ENCODE measurements at regions not wholly inside any gene's neighbourhood (a gene's known extent, or its start where the extent isn't known, plus 50 kb on each side); places are given as distances from the start of the nearest gene placed in this dataset.
A peak's percentile ranks its signal among the peaks of the same experiment; 100 is the strongest.
"Not testable (repeated sequence)": the region's sequence is repeated elsewhere in the genome, so short reads cannot be mapped to it uniquely, and the experiment has no call there.

DNA sequence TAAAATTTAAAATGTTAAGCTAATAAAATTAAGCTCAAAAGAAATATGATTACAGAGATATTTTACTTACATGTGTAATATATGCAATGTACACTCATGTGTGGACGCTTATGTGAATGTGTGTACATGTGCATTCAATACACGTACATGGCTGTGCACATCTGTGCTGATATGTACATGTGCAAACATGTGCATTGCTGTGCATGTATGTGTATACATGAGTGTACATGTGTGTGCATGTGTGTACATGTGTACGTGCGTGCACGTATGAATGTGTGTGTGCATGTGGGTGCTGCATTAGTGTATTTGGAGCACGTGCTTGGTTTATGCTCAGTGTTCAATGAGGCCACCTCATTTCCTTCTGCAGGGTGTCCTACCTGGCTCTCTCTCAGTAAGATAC is 88.2 kb upstream of the TMEM18 start:
- FAIRE-seq = no peak
- DNase-seq (ENCODE audit: insufficient read length, low spot score) = no peak

GRCh38 chr2:763766-764525 is 86.7 kb upstream of the TMEM18 start:
- FAIRE-seq = no peak

DNA sequence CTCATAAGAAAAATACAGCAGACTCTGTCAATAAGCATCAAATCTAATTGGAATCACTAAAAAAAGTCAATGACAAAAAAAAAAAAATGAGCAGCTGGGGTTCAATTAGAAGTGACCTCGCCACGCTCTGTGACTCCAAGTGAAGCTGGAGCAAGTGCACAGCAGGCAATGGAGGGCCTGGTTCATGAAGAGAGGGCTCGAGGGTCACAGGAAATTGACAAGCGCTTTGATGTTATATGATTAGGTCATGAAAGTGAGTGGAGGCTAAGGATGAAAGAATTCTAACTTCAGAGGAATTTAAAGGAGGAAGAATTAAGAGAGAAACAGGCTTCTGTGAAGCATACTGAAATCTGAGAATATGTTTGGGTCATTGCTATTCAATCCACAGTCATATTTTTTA is 85.4 kb upstream of the TMEM18 start:
- DNase-seq (ENCODE audit: insufficient read length, low spot score) = no peak
- no peak for FAIRE-seq

More at GRCh38 chr2:763766-764525, 86.7 kb upstream of the TMEM18 start:
- no peak for DNase-seq (ENCODE audit: insufficient read length, low spot score)

DNA sequence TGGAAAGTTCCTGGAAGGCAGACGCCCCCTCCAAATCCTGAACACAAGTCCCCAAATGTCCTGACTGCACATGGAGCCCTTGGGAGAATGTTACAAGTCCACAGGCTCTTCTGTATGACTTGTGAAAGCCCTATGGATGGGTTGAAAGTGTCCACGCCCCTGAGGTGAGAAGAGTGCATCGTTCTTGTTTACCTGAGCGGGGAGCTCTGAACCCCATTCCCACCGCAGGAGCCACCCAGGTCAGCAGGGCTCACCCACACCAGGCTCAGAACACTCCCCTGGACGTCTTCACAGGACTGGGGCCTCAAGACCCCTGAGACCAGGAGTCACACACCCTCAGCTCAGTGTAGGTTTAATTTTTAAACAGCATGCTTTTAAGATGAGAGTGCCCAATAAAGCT is 84.2 kb upstream of the TMEM18 start:
- FAIRE-seq = no peak

DNA sequence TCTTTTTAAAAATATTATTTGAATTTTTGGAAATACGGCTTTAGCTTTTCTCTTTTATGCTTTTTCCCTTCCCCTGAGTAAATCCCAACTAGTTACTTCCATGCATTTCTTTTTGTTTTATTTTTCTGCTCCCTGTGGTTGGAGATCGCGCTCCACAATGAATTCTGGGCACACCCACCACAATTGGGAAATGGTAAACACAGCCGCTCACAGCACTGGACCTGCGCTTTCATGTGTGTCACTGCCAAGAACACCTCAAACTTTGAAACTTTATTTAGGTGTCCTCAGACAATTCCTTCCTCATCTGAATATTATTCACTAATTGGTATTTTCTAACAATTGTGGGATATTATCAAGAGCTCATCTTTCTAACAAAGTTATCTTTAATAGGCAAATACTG is 82.8 kb upstream of the TMEM18 start:
- no peak for DNase-seq (ENCODE audit: insufficient read length, low spot score)
- FAIRE-seq = no peak

More for the DNA sequence above, 84.2 kb upstream of the TMEM18 start:
- no peak for DNase-seq (ENCODE audit: insufficient read length, low spot score)

DNA sequence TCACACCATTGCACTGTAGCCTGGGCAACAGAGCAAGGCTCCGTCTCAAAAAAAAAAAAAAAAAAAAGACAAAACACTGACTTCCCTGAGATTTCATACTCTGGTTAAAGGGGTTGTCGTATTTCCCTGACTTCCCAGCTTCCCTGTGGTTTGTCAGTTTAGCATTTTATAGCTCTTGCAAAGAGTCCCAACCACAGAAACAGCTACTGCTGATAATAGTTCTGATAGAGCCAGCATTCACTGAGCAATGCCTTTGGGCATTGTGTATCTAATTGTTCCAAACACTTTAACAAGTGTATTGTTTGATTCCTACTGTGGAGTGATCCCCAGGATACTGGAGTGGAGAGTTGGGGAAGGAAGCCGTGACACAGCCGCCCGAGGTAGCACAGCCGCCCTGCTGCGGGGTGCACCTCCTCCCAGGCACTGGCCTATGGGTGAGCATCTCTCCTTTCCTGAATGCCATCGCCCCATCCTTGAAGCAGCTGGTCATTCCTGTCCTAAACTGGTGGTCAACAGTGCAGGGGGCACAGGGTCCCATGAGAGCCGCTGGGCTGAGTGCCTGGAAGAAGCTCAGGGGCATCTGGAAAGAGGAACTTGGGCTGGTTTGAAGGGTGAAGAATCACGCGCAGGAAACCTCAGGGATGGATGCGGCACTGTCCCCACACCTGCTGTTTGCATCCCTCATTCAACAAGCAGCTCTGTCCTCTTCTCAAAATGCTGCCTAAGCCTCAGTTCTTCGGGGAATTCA is 81.0 kb upstream of the TMEM18 start:
- no peak for DNase-seq (ENCODE audit: insufficient read length, low spot score)
- FAIRE-seq = no peak

DNA sequence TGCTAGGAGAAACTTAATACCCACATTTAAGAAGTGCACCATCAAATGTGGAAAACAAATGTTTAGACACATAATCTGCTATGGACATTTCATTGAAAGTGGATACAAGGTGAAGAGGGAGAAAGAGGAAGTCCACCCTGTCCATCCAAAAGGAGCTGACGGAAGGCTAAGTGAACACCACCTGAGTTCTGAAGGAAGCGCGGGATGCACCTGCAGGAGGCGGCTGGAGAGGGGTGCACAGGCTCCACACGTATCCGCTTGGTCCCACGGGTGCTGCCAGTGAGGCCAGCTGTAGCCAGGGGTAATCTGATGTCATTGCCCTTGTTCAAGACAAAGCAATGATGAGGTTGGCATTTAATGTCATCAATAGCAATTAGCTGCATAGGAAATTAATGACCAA is 75.9 kb upstream of the TMEM18 start:
- FAIRE-seq = no peak

DNA sequence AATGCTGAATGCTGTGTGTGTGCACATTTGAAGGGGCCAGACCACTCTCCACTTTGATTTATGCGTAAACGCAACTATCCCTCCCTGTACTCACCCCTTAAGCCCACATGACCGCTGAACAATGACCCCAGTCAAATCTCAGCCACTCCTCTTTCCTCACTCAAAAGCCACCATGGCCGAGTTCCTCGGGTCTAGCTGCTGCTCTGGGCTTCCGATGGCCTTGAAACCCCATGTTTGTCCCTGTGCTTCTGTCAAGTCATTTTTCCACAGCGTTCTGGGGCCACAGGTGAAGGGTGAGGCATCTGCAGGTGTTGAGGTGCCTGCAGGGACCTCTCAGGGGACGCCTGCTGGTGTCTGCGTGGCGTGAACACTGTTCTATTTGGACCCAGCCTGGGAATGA is 74.3 kb upstream of the TMEM18 start:
- FAIRE-seq (no peak), DNase-seq (ENCODE audit: insufficient read length, low spot score) (no peak)

More for the DNA sequence above, 75.9 kb upstream of the TMEM18 start:
- no peak for DNase-seq (ENCODE audit: insufficient read length, low spot score)

- no peak for FAIRE-seq
Observed at GRCh38 chr2:750628-751027, 73.4 kb upstream of the TMEM18 start.

GRCh38 chr2:747762-748351 is 70.7 kb upstream of the TMEM18 start:
- FAIRE-seq (no peak), DNase-seq (ENCODE audit: insufficient read length, low spot score) (no peak)

More at GRCh38 chr2:750628-751027, 73.4 kb upstream of the TMEM18 start:
- no peak for DNase-seq (ENCODE audit: insufficient read length, low spot score)

DNA sequence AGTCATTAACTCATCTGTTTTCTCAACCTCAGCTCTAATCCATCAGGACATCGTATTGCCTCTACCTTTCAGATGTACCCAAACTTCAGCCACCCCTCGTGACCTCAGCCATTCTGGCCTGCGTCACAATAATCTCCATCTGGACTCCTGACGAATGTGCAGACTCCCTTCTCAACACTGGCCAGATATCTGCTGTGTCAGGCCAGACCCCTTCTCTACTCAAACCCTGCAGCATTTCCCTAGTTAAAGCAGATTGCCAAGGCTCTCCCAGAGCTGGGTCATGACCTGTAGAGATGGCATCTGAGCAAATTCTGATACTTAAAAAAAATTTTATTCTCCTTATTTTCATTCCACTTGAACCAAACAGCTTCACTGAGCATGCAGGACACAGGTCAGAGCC is 69.5 kb upstream of the TMEM18 start:
- DNase-seq (ENCODE audit: insufficient read length, low spot score) = no peak
- no peak for FAIRE-seq

DNA sequence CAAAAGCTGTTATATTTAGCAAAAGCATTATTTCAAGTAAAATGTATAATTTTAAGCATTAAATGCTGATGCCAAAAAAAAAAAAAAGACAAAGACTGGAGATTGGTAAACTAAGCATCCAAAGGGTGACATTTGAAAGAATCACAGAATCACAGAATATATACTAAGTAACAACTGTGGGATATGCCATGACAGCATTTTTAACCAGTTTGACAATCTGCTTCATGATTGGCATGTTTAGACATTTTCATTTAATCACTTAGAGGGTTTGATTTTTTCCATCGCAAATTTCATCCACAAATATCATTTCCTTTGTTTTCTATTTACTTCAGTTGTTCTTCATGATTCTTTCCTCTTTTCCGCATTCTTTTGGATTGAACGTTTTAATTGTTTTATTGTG is 66.9 kb upstream of the TMEM18 start:
- DNase-seq (ENCODE audit: insufficient read length, low spot score) (no peak), FAIRE-seq (no peak)

GRCh38 chr2:742221-742620 is 65.0 kb upstream of the TMEM18 start:
- FAIRE-seq (no peak), DNase-seq (ENCODE audit: insufficient read length, low spot score) (no peak)

GRCh38 chr2:741195-741496 is 63.9 kb upstream of the TMEM18 start:
- no peak for FAIRE-seq
- no peak for DNase-seq (ENCODE audit: insufficient read length, low spot score)

DNA sequence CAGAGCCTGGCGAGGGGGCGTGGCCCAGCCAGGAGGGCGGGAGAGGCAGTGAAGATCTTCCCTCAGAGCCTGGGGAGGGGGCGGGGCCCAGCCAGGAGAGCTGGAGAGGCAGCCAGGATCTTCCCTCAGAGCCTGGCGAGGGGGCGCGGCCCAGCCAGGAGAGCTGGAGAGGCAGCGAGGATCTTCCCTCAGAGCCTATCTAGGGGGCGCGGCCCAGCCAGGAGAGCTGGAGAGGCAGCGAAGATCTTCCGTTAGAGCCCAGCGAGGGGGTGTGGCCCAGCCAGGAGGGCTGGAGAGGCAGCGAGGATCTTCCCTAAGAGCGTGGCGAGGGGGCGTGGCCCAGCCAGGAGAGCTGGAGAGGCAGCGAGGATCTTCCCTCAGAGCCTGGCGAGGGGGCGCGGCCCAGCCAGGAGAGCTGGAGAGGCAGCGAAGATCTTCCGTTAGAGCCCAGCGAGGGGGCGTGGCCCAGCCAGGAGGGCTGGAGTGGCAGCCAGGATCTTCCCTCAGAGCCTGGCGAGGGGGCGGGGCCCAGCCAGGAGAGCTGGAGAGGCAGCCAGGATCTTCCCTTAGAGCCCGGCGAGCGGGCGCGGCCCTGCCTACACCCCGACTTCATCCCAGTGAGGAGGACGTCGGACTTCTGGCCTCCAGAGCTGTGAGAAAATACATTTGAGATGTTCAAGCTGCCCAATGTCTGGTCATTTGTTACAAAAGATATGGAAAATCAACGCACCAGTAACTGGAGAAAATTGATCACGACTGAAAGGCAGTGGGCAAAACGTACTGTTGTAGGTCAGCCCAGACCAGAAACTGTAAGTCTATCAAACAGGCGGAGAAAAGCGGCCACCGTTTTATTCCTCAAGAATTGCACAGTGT is 63.4 kb upstream of the TMEM18 start:
- peak; percentile 59 for DNase-seq (ENCODE audit: insufficient read length, low spot score)
- peak; percentile 99 for FAIRE-seq

DNA sequence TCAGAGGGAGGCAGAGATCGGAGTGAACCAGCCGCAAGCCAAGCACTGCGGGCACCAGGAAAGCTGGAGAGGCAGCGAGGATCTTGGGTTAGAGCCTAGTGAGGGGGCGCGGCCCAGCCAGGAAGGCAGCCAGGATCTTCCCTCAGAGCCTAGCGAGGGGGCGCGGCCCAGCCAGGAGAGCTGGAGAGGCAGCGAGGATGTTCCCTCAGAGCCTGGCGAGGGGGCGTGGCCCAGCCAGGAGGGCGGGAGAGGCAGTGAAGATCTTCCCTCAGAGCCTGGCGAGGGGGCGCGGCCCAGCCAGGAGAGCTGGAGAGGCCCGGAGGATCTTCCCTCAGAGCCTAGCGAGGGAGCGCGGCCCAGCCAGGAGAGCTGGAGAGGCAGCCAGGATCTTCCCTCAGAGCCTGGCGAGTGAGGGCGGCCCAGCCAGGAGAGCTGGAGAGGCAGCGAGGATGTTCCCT is 62.7 kb upstream of the TMEM18 start:
- DNase-seq (ENCODE audit: insufficient read length, low spot score) = peak; percentile 32
- FAIRE-seq = not testable (repeated sequence)

DNA sequence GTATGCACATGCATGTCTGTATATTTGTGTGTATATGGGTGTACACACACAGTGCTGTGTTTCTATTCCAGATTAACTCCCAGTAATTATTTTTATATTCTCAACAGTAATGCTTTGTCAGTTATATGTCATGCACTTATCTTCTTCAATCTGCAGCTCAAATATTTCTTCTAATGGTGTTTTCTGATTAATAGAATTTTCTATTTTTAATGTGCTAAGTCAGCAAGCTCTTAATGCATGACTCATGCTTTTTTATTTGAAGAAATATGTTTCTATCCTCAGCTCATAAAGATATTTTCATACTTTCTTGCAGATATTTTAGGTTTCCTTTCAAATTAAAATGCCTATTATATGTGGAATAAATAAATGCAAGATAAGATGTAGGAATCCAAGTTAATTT is 59.7 kb upstream of the TMEM18 start:
- no peak for DNase-seq (ENCODE audit: insufficient read length, low spot score)
- no peak for FAIRE-seq

GRCh38 chr2:735670-736218 is 58.5 kb upstream of the TMEM18 start:
- FAIRE-seq (no peak), DNase-seq (ENCODE audit: insufficient read length, low spot score) (no peak)

DNA sequence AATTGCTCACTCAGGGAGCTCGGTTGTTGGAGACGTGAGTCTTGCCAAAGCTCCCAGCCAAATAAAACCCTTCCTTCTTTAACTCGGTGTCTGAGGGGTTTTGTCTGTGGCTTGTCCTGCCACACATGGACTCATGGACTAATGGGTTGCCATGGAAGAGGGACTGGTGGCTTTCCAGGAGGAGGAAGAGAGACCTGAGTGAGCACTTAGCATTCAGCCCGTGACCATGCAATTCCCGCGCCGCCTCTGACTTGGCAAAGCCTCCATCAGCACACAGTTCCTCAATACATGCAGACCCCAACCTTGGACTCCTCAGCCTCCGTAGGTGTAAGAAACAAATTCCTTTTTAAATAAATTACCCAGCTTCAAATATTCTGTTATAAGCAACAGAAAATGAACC is 57.3 kb upstream of the TMEM18 start:
- DNase-seq (ENCODE audit: insufficient read length, low spot score) = no peak
- FAIRE-seq = no peak

DNA sequence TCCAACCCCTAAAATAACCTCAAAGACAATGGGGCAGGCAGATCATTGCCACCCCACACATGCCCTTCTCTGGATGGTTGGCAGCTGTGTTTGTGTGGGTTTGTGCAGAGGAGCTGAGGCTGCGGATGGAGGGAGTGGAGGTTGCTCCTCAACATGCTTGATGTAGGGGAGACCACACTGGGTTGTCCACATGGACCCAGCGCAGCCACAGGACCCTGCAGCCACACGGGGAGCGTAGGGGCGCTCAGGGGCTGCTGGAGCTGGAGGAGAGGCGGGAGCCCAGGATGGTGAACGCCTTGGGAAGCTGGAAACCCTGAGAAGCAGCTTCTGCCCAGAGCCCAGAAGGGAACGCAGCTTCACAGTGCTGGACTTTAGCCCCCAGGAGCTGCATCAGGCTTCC is 56.3 kb upstream of the TMEM18 start:
- no peak for DNase-seq (ENCODE audit: insufficient read length, low spot score)
- FAIRE-seq = no peak

- DNase-seq (ENCODE audit: insufficient read length, low spot score) = no peak
Observed at GRCh38 chr2:733001-733400, 55.8 kb upstream of the TMEM18 start.

More at GRCh38 chr2:733001-733400, 55.8 kb upstream of the TMEM18 start:
- FAIRE-seq = no peak

All from GM19239 (cell line).